ENCODE measurements at regions not wholly inside any gene's neighbourhood (a gene's known extent, or its start where the extent isn't known, plus 50 kb on each side); places are given as distances from the start of the nearest gene placed in this dataset.

DNA sequence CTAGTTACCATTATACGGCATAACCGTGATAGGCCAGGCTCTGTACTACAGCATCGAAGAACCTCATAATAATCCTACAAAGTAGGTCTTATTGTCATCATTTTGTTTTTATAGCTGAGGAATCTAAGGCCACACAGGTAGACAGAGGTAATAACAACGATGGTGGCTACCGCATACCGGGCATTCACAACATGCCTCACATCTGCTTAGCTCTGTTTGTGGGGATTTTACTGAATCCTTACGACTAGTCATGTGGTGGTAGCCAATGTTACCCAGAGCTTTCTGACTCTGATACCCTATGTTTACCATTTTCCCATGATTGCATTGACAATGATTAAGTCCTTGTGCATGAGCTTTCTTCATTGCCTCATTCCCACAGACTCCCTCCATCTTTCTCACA, 269.4 kb downstream of the TCF7L2 start:
- no peak for DNase-seq

DNA sequence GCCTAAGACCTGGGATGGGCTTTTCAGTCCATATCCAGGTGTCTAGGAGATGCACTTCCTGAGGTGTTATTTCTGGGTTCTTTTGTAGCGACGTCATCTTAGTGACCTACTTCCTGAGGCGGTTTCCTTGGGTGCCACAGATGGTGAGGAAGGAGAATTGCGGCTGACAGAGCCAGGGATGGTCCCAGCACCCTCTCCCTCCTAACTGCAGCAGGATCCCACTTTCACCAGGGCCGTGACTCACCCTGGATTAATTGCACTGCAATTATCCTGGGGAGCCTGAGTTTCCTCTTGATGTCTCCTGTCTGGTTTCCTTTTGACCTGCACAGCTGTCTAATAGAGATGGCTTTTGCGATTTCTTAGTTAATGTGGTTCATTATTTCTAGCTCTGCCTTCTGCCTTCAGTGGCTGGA, 271.7 kb downstream of the TCF7L2 start:
- no peak for DNase-seq

DNA sequence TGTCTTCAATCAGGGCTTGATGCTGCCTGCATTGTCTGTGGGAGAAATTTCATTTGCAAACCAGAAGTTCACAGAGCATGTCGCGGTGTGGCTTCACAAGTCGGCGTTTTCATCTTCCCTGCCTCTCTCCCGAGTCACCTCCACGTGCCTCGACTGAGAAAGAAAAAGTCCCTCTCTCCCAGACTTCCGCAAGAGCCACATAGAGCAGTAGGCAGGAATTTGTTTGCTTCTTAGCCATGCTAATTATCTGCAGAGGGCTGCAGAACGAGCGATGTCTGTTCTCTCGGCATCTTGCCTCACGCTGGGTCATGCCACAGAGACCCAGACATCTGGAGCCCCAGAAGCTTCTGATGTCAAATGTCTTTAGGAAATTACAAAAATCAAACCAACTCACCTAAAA, 272.2 kb downstream of the TCF7L2 start:
- no peak for DNase-seq

DNA sequence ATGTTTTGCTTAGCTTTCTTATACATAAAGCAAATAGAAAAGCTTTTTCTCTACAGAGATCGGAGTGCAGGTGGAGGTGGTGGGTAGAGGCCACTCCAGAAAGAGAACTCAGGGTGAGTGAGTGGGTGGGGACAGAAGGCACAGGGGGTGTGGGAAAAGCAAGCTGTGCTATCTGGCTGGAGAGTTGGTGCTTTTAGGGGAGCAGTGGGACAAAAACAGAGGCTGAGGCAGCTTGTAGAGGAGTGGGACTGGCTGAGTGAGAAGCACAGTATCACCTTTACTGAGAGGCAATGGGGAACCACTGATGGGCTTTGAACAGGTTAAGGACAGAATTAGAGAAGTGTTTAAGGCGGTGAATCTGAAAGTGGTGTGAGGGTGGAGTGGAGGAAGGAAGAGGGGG, 275.3 kb downstream of the TCF7L2 start:
- DNase-seq: no peak

DNA sequence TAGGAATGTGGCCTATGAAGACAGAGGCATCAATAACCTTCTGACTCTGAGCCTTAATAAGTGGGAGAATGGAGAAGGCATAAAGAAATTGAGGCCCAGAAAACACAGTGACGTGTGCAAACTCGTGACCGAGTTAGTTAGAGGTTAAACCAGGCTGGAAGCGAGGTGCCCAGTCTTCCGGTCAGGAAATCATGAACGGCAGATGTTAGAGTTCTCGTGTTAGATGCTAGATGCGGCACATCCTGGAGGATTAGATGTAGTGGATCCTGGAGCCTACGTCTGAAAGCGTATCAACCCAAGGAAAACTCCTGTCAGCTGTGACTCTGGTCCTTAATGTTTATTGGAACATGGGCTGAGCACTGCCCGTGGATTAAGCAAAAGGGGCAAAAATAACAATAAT, 275.9 kb downstream of the TCF7L2 start:
- DNase-seq: no peak

DNA sequence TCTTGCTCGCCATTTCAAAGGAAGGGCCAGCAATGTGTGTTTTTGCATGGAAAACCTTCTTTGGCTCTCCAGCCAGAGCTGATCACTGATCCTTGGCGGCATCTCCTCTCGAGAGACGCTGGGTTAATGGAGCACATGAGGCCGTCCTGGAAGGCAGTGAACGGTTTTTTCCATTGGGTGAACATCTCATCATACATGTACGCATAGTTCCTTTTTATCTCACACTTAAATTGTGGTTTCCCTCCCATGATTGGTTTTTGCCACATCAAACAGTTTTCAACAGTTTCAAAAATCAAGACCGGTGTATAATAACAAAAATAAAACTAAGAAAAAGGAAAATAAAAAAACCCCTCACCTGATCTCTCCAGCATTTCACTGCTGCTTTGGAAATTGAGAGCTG, 276.4 kb downstream of the TCF7L2 start:
- DNase-seq: no peak

DNA sequence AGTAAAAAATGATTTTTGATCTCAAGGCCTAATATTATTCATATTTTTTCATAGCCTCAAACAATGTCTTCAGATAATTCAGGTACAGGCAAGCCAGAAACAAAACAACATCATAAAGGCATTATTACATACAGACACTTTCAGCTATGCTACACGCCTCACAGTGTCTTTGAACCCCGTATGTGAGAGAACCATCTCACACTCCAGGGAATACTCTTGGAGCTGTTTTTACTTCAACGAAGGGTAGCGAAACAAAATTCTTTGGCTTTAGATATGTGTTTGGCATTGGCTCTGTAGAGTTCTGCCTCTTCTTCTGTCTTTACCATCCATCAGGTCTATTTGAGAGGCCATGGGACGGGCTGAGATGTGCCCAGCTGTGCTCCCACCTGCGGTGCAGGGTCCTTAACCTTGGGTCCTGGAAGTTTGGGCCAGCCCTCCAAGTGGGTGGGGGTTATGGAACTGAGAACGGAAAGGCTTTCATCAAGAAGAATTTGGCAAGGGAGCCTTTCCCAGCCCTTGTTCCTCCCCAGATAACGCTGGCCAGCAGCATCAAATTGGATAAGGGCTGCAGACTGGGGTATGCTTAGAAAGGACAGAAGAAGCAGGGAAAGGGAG, 276.9 kb downstream of the TCF7L2 start:
- DNase-seq: no peak

DNA sequence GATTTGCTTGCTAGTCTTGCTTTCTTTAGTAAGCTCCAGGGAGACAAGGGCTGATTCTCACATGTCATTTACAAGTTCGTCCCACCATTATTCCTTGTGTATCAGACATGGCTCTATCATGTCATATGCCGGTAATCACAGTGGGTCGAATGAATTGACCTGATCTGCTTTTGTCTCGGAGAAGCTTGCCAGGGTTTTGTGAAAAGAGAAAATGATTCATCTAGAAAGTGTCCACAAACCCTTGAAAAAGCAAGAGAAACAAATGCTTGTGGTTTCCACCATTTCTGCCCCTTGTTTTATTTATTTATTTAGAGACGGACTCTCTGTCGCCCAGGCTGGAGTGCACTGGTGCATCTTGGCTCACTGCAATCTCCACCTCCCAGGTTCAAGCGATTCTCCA, 278.5 kb downstream of the TCF7L2 start:
- no peak for DNase-seq

DNA sequence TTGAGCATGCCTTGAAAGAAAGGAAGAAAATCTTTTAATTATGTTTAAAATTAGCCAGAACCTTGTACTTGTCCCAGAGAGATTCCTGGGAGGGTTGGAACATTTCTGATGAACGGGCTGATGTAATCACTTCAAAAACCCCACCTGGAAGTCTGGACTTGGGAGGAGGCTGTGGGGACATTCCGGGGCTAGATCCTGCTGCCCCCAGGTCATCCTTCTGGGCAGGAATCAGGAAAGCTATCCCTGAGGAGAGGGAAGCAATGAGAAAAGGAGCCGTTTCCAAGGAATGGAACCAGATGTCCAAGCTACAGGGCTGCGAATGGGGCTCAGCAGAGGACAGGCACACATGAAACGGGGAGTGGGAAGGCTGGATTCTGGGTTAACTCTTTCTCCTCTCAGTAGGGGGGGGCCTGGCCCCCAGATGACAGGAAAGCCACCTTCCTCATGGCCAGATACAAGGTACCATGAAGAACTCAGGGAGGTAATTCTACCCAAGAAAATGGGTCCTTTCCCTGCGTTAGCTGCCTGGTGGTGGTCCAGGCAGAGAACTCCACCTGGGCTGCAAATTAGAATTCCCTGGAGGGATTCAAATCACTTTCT, 280.1 kb downstream of the TCF7L2 start:
- DNase-seq: no peak

DNA sequence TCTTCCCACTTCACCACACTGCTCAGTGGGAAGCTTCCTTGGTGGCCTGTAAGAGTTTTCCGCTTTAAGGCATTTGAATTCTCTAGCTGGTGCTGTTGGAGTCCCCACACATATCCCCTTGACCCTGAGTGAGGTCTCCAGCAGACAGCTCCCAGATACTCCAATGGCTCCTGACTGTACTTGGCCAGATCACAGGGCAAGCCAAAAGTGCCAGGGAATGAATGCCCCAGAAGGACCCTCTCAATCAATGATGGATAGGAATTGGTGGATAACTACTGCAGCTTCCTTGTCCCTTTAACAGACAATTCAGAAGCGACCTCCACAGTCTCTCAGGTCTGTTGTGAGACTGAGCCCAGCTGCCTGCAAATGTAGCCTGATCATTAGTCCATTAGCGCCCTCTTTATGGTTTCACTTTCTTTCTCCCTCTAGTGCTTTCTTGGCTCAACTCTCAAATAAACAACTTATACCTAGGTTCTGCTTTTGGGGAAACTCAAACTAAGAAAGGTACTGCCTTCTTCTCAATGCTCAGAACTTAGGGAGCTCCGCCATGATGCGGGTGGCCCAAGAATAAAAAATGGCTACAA, 283.0 kb downstream of the TCF7L2 start:
- DNase-seq: no peak

DNA sequence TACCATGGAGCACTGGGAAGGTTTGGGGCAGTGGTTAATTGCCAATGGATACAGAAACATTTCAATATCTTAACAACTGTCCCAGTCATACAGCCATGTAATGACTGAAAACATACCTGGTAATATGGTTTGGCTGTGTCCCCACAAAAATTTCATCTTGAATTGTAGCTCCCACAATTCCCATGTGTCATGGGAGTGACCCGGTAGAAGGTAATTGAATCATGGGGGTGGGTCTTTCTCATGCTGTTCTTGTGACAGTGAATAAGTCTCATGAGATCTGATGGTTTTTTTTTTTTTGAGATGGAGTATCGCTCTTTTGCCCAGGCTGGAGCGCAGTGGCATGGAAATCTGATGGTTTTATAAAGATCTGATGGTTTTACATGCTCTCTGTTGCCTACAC, 284.4 kb downstream of the TCF7L2 start:
- DNase-seq: no peak

DNA sequence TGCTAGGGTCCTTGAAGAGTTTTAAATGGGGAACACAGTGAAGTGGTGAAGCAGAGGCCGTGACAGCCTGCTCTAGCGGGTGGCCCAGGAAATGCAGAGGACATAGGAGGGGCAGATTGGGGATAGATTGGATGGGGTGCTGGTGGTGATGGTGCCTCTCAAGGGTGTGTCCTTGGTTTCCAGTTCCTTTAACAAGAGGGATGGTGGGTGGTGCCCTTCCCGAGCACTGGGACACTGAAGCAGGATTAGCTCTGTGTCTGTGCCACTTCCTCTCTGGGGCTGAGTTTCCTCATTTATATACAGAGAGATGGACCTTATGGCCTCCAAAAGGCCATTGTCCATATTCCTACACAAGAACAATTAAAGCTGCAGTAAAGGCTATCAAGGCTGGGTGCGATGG, 285.5 kb downstream of the TCF7L2 start:
- DNase-seq: no peak

DNA sequence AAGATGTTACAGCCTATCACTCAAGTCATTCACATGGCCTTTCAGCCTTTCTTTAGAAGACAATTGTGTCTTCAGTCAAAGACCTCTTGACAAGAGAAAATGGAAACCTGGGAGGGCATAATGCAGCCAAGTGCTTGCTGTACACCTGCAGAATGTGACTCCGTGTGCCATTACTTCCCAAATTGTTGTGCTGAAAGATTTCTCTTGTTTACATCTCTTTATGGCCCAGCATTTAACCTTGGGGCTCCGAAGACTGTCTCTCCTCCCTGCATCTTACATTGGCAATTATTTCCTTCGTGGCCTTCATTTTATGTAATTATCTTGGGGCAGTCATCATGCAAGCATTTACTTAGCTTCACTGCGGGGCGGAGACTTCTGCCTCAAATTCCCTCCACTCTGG, 287.0 kb downstream of the TCF7L2 start:
- DNase-seq: no peak

DNA sequence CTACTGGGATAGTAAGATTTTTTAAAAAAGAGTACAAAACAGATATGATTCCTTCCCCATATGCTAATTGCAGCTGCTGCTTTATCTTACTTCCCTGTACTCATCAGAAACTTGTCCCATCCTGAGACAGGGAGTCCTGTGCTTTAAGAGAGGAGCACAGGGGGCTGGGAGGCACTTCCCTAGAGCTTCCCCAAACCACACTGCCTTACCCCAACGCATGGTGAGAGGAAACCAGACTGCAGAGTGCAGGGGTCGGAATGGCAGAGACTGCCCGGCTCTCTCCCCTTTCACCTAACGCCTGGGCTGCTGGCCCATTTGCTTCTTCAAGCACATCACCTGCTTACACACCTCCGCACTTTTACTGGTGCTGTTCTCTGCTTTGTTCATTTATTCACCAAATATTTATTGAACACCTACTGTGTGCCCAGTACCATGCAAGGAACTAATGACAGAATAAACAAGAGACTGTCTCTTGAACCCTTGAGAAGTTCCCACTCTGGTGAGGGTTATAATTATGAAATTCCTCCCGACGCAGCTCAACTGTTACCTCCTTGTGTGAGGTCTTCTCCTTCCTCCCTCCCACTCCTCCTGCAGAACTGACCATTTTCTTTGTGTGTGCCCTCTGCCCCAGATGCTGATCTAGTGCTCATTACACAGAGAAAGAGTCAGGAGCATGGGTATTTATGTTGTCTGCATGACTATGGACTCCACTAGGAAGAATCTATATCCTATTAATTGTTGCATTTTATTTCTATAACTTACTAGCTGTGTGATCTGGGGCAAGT, 289.7 kb downstream of the TCF7L2 start:
- DNase-seq: no peak

DNA sequence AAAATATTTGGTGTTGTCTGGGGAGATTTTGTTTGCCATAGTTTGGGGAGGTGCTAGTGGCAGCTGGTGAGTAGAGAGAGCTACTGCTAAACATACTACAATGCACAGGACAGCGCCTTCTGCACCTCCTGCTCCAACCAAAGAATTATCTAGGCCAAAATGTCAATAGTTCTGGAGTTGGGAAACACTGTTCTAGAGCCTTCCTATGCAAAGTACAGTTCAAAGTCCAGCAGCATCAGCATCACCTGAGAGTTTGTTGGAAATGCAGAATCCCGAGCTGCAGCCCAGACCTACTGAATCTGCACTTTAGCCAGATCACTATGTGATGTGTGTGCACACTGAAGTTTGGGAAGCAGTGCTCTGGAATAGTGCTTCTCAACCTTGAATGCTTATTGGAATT, 290.7 kb downstream of the TCF7L2 start:
- no peak for DNase-seq

DNA sequence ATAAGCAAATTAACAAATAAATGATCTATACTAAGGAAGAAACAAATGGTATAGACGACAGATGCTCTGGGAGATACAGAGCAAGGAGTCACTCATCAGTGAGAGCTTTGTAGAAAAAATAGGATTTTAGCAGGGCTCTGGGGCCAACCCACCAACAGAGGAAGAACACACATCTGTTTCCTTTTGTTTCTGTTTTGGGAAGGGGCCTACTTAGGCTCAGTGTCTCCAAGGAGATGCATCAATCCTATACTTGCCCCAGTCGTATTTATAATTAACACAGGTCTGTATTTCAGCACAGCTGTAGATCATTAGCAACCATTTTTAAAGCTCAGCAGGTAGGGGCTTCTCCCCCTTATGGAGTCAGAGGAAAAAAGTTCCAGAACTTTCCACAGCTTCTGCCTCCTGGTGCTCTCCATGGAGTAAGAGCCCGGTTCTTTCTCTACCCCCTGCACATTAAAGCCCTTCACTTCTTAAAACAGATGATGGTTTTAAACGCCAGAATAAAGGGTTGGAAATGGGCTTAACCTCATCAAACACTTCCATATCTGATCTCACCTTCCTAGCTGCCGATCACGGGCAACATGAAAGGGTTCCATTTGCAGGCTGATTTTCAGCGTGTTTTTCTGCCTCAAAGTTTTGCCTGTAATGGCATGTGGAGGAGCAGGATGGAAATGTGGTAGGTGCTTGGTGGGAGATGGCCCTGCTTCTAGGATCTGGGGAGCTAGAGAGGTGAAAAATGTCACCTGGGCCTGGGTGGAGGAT, 291.7 kb downstream of the TCF7L2 start:
- no peak for DNase-seq

DNA sequence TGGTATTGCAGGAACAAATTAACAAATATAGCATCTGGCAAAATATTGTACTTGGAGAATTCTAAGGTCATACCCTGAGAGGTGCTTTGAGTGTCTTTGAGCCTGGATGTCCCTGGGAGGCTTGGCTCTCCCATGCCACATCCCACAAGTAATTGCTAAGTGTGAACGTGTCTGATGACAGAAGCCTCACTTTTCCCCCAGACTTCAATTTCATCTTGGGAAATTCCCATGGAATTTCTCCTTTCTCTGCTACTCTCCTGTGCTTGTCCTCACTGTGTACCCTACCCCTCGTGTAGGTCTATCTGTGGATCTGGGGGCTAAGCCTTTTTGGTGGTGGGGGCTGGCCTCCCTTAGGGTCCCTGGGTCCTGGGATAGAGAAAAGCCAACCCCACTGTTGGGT, 293.3 kb downstream of the TCF7L2 start:
- DNase-seq: no peak

DNA sequence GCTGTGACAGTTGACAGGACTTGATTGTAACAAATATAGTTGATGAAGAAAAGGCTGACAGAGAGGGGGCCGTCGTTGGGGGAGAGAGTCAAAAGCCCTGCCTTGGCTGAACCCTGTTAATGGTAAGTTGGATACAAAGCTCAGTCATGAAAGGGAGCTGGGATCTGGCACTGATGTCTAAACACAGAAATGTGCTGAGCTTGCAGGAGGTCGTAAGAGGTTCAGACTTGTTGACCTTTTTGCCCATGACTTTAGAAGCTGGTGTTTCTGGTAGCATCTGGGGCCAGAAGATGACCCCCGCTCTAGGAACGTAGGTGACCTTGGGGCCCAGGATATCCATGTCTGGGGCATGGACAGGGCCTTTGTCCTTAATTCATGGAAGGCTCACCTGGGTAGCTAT, 294.7 kb downstream of the TCF7L2 start:
- DNase-seq: no peak

DNA sequence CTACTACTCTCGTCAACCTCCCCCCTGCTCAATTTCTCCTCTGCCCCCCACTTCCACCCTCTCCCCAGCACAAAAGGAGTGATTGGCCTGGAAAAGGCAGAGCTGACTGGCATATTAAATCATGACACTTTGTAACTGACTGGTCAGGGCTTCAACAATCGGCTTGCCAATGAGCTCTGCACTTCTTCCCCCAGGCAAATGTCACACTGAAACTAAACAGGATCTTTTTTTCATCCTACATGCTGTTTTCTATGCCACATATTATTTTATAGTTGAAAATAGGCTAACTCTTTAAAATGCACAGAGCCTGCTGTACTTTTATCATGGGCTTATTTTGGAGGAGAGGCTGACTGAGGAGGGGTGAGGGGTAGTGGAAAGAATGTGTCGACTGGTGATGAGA, 295.2 kb downstream of the TCF7L2 start:
- DNase-seq: no peak

DNA sequence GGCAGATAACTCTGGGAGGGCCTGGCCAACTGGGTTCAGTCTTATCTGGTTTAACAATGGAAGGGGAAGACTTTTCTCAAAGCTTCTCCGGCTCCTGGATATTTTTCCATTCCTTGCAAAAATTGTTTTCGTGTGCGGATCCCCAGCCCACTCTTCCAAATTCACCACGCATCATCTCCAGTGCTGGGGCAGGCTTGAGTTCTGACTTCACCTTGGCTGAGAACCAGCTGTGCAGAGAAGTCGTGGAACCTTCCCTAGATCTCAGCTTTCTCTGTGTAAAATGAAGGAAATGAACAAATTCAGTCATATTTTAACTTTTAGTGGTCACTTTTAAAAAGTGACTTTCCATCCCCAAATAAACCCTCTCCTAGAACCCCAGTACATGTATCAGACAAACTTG, 297.0 kb downstream of the TCF7L2 start:
- DNase-seq: no peak

DNA sequence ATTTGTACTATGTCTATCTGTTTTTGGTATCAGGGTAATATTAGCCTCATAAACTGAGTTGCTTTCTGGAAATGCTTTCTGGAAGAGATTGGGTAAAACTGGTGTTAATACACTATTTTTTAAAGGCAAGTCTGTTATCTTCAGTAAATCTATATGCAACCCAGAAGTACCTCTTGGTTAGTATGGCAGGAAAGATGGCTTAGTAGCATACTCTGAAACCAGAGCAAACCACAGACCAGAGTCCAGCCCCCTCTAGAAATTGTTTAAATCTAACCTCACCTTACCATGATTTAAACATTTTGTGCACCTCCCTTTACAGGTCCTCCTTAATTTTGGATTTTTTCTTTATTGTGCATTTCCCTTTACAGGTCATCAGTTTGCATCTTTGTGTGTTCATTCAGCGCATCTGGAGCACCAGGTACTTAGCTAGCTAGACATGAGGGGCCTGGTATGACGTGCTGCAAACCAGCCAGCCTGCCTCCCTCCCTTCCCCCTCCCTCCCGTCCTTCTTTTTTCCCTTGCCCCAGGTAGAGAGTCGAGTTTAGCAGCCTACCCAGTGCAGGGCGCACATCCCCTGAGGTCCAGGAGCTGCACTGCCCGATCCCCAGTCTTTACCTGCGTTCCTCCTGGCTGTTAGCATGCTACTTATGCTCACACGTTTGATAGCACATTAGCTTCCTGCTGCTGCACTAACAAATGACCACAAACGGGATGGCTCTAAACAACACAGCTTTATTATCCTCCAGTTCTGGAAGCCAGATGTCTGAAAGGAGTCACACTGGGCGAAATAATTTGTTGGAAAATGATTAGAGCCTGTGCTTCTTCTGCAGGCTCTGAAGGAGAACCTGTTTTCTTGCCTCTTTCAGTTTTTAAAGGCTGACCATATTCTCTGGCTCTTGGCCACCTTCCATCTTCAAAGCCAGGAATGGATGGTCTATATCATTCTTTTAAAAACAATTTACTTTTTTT, 299.9 kb upstream of the HABP2 start:
- DNase-seq: no peak

DNA sequence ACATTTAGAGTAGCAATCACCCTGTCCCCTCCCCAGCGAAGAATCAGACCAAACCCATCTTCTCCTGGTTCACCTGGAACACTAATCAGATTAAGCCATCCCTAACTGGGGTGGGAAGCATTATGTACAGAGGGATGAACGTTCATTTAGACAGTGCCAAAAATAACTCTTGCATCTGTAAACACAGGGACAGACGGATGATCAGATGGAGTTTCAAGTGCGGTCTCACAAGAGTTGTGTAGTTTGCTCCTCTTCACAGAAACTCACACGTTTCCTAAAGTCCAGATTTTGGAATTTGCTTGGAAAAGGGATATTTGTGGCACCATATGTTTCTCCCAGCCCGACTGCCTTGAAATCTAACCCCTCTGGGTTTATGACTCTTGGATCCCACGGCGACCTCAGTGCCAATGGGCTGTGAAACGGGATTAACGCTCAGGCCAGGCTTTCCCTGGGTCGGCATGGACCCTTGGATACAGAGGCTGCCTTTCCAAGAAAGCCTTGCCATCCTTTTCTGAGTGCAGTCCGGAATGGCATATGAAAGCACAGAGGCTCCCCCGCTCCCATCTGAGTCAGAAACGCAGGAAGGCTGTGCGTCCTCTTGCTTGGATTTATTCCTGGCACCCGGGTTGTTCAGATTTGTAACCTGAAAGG, 293.2 kb upstream of the HABP2 start:
- DNase-seq: no peak
